ENCODE measurements at regions not wholly inside any gene's neighbourhood (a gene's known extent, or its start where the extent isn't known, plus 50 kb on each side); places are given as distances from the start of the nearest gene placed in this dataset.

DNA sequence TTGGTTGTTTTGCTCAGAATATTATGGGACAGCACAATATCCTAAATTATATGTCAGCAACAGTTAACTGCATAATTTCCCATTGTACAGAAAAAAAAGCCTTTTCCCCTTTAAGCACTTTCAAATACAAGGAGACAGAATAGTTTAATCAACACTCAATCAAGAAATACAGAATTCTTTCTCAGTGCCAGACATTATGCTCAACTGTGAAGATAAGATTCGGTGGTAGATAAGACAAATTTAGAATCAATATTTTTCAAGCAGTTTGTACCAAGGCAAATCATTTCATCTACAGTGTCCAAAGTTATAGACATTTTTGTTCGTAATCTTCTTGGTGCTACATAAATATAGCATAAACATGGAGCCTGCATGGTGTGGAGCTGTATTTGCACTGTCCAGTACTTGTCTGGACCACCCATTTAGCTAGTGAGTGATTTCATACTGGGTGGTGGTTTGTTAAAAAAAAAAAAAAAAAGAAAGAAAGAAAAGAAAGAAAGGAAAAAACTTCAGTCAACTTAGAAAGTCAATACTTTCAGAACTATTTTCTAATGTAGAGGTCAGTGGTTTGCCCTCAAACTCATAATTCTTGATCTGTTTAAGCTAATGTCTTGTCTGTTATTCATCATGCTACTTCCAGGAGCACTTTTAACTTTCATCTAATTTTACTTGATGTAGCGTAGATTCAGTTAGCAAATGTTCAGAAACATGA lies 522.9 kb downstream of the FAT4 start:
- TF ChIP-seq CTCF (IDR thresholded peaks at IDR 0.05; ENCODE audit: low read depth, low read length, missing input control) (no peak), GABPA (IDR thresholded peaks at IDR 0.05 in 1 of 2, conservative IDR thresholded peaks at IDR 0.05 in 1 of 2) (no peak), RAD21 (IDR thresholded peaks at IDR 0.05) (no peak), JUND (IDR thresholded peaks at IDR 0.05) (no peak), REST (IDR thresholded peaks at IDR 0.05) (no peak), HNF4A (conservative IDR thresholded peaks at IDR 0.05) (no peak), YY1 (IDR thresholded peaks at IDR 0.05) (no peak), EGR1 (IDR thresholded peaks at IDR 0.05; ENCODE audit: low read depth in 2 of 2) (no peak), SP1 (IDR thresholded peaks at IDR 0.05) (no peak), TAF1 (conservative IDR thresholded peaks at IDR 0.05) (no peak), ATF3 (IDR thresholded peaks at IDR 0.05) (no peak), RXRA (IDR thresholded peaks at IDR 0.05) (no peak)
- TF ChIP-seq, protein P1, sequence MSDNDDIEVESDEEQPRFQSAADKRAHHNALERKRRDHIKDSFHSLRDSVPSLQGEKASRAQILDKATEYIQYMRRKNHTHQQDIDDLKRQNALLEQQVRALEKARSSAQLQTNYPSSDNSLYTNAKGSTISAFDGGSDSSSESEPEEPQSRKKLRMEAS (IDR thresholded peaks at IDR 0.05): no peak
- TF ChIP-seq, protein P2, sequence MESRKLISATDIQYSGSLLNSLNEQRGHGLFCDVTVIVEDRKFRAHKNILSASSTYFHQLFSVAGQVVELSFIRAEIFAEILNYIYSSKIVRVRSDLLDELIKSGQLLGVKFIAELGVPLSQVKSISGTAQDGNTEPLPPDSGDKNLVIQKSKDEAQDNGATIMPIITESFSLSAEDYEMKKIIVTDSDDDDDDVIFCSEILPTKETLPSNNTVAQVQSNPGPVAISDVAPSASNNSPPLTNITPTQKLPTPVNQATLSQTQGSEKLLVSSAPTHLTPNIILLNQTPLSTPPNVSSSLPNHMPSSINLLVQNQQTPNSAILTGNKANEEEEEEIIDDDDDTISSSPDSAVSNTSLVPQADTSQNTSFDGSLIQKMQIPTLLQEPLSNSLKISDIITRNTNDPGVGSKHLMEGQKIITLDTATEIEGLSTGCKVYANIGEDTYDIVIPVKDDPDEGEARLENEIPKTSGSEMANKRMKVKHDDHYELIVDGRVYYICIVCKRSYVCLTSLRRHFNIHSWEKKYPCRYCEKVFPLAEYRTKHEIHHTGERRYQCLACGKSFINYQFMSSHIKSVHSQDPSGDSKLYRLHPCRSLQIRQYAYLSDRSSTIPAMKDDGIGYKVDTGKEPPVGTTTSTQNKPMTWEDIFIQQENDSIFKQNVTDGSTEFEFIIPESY (IDR thresholded peaks at IDR 0.05): no peak
